PC-3 (cell line): ENCODE measurements at regions not wholly inside any gene's neighbourhood (a gene's known extent, or its start where the extent isn't known, plus 50 kb on each side); places are given as distances from the start of the nearest gene placed in this dataset.
A peak's percentile ranks its signal among the peaks of the same experiment; 100 is the strongest.

ENCODE experiments used
- ATAC-seq: fragments of 200-7000 bp; cut with Tn5 transposase; 2 replicates; pipeline ENCODE4 v1.9.1; 2020; ENCODE audit warnings: mild to moderate bottlenecking, moderate library complexity
- BruUV-seq: library from RNA; stranded (reverse); fragments of 400-500 nt; replicated peaks from 2 replicates; lab custom pipeline; 2021; lab: Mats Ljungman, UMichigan
- CTCF ChIA-PET: fragments of 300-600 bp; sonication (Branson Sonifier 250); formaldehyde crosslinking; loops from one replicate; lab custom pipeline; 2022; ENCODE audit warnings: antibody characterized with exemption; lab: Charles Lee
- POLR2A ChIA-PET: fragments of 300-600 bp; sonication (Branson Sonifier 250); formaldehyde crosslinking; loops from one replicate; lab custom pipeline; 2022; ENCODE audit warnings: antibody characterized with exemption; ENCODE audit not compliant: unreplicated experiment; lab: Charles Lee
- DNase-seq: peaks from one replicate; pipeline ENCODE4 v3.0.0-alpha.2; 2015
- H2AFZ ChIP-seq: fragments of 300-600 bp; sonication (generic); 2 replicates; pipeline ENCODE4 v1.6.0; 2016; ENCODE audit warnings: antibody characterized with exemption, low read length
- H3F3A ChIP-seq: fragments of 300-600 bp; sonication (generic); one replicate; pipeline ENCODE4 v1.6.0; 2017; ENCODE audit warnings: antibody characterized with exemption, low read length, control low read depth, mild to moderate bottlenecking; ENCODE audit not compliant: unreplicated experiment
- H3K27ac ChIP-seq: fragments of 300-600 bp; sonication (generic); 2 replicates; pipeline ENCODE4 v1.5.1; 2016; ENCODE audit warnings: mild to moderate bottlenecking, low read length
- H3K27me3 ChIP-seq: fragments of 300-600 bp; sonication (generic); 2 replicates; pipeline ENCODE4 v1.6.1; 2016; ENCODE audit warnings: low read length, mixed read lengths
- H3K36me3 ChIP-seq: fragments of 300-600 bp; sonication (generic); 2 replicates; pipeline ENCODE4 v1.6.1; 2016; ENCODE audit warnings: low read depth, mixed run types, low read length, mixed read lengths
- H3K4me1 ChIP-seq: fragments of 300-600 bp; sonication (generic); 2 replicates; pipeline ENCODE4 v1.5.1; 2016; ENCODE audit warnings: low read length; ENCODE audit not compliant: insufficient read depth
- H3K4me2 ChIP-seq: fragments of 300-600 bp; sonication (generic); 2 replicates; pipeline ENCODE4 v1.6.0; 2016; ENCODE audit warnings: low read length
- H3K4me3 ChIP-seq: fragments of 300-600 bp; sonication (generic); 2 replicates; pipeline ENCODE4 v1.5.1; 2016; ENCODE audit warnings: mild to moderate bottlenecking, low read length, mixed read lengths
- H3K79me2 ChIP-seq: fragments of 300-600 bp; sonication (generic); 2 replicates; pipeline ENCODE4 v1.6.1; 2017; ENCODE audit warnings: low read length, mixed read lengths
- H3K9ac ChIP-seq: fragments of 300-600 bp; sonication (generic); 2 replicates; pipeline ENCODE4 v1.6.0; 2016; ENCODE audit warnings: mild to moderate bottlenecking, low read length
- H3K9me2 ChIP-seq: fragments of 300-600 bp; sonication (generic); replicated peaks from 2 replicates; pipeline ENCODE4 v1.6.1; 2016; ENCODE audit warnings: mixed run types, low read length, mixed read lengths
- H3K9me3 ChIP-seq: fragments of 300-600 bp; sonication (generic); 2 replicates; pipeline ENCODE4 v1.6.1; 2016; ENCODE audit warnings: low read length, mixed read lengths
- H4K20me1 ChIP-seq: fragments of 300-600 bp; sonication (generic); 2 replicates; pipeline ENCODE4 v1.6.1; 2016; ENCODE audit warnings: low read length, mixed read lengths
- CTCF ChIP-seq: fragments of 300-600 bp; sonication (generic); conservative IDR thresholded peaks from 2 replicates; pipeline ENCODE4 v1.5.1; 2017; ENCODE audit warnings: antibody characterized with exemption, low read depth, mild to moderate bottlenecking, low read length
- EZH2 ChIP-seq: fragments of 300-600 bp; sonication (generic); IDR thresholded peaks from one replicate; pipeline ENCODE4 v1.6.1; 2017; ENCODE audit warnings: antibody characterized with exemption, mild to moderate bottlenecking, low read length; ENCODE audit not compliant: unreplicated experiment
- EZH2phosphoT487 ChIP-seq: fragments of 300-600 bp; sonication (generic); IDR thresholded peaks from 2 replicates; pipeline ENCODE4 v1.6.1; 2018; ENCODE audit warnings: mild to moderate bottlenecking, antibody characterized with exemption, low read length, borderline replicate concordance
- intact Hi-C: fragments of 100-400 bp; cut with micrococcal nuclease; formaldehyde crosslinking; loops from 2 replicates; pipeline ENCODE4 v1.9.0; 2023

- ChIA-PET CTCF (no interaction called here), POLR2A (no interaction called here)
- H3K9me3 ChIP-seq, result no peaks in the 10 kb centered on the region
- no peak overlapping the region for H3K4me2 ChIP-seq
- no peak overlapping the region for H3K4me3 ChIP-seq
- BruUV-seq, result no TSS peak
- no peaks in the 10 kb centered on the region for H3K27me3 ChIP-seq
- no peaks in the 10 kb centered on the region for H4K20me1 ChIP-seq
- no peaks in the 10 kb centered on the region for H3K9me2 ChIP-seq
- no peaks in the 10 kb centered on the region for H3K4me1 ChIP-seq
- no peaks in the 10 kb centered on the region for H3K36me3 ChIP-seq
- DNase-seq (peak; percentile 31), ATAC-seq (peak; percentile 63)
- intact Hi-C loops, result no loop called here
- H3K79me2 ChIP-seq, result no peaks in the 10 kb centered on the region
- no peaks in the 10 kb centered on the region for H3F3A ChIP-seq
- no peak overlapping the region for H3K27ac ChIP-seq
- no peak overlapping the region for H2AFZ ChIP-seq
- H3K9ac ChIP-seq, result no peak overlapping the region
- TF ChIP-seq EZH2phosphoT487, result no peak
- TF ChIP-seq CTCF, result peak; percentile 29; the same call in 1 of the 2 replicates
Measured at GRCh38 chr11:25838918-25839625, 492.9 kb upstream of the ANO3 start.

GRCh38 chr11:25844811-25845210 is 487.1 kb upstream of the ANO3 start:
- Histone ChIP-seq H3K4me2 (no peak overlapping the region), H3K79me2 (no peaks in the 10 kb centered on the region), H3K9me2 (no peaks in the 10 kb centered on the region), H3K9me3 (no peaks in the 10 kb centered on the region), H3K27ac (no peak overlapping the region), H3F3A (no peaks in the 10 kb centered on the region), H3K4me1 (no peaks in the 10 kb centered on the region), H3K27me3 (no peaks in the 10 kb centered on the region), H3K36me3 (no peaks in the 10 kb centered on the region), H3K9ac (no peak overlapping the region), H2AFZ (no peak overlapping the region), H3K4me3 (no peak overlapping the region), H4K20me1 (no peaks in the 10 kb centered on the region)
- ChIA-PET CTCF (no interaction called here), POLR2A (no interaction called here)
- no TSS peak for BruUV-seq
- intact Hi-C loops, result no loop called here
- no peak for DNase-seq
- no peak for TF ChIP-seq CTCF
- no peak for TF ChIP-seq EZH2
- no peak for TF ChIP-seq EZH2phosphoT487
- no peak for ATAC-seq

- ChIA-PET POLR2A (no interaction called here), CTCF (no interaction called here)
- H3K9me3 ChIP-seq, result no peaks in the 10 kb centered on the region
- no peaks in the 10 kb centered on the region for H4K20me1 ChIP-seq
- no peak overlapping the region for H3K27ac ChIP-seq
- no peak overlapping the region for H3K4me2 ChIP-seq
- no peaks in the 10 kb centered on the region for H3K27me3 ChIP-seq
- H3K4me3 ChIP-seq, result no peak overlapping the region
- ATAC-seq (no peak), DNase-seq (no peak)
- intact Hi-C loops, result no loop called here
- H3K4me1 ChIP-seq, result no peaks in the 10 kb centered on the region
- no peaks in the 10 kb centered on the region for H3K79me2 ChIP-seq
- no peaks in the 10 kb centered on the region for H3F3A ChIP-seq
- H2AFZ ChIP-seq, result no peak overlapping the region
- no peaks in the 10 kb centered on the region for H3K36me3 ChIP-seq
- H3K9me2 ChIP-seq, result no peaks in the 10 kb centered on the region
- TF ChIP-seq EZH2phosphoT487 (no peak), EZH2 (no peak), CTCF (no peak)
- H3K9ac ChIP-seq, result no peak overlapping the region
- BruUV-seq, result no TSS peak
Measured at GRCh38 chr11:25855916-25856315, 476.0 kb upstream of the ANO3 start.
